HG03354 (cell line): ENCODE measurements at regions not wholly inside any gene's neighbourhood (a gene's known extent, or its start where the extent isn't known, plus 50 kb on each side); places are given as distances from the start of the nearest gene placed in this dataset.
A peak's percentile ranks its signal among the peaks of the same experiment; 100 is the strongest.

ENCODE experiments used
- ATAC-seq: cut with Tn5 transposase; IDR thresholded peaks from one replicate; pipeline ENCODE4 v1.9.1; 2021; ENCODE audit warnings: mild to moderate bottlenecking; ENCODE audit not compliant: unreplicated experiment, poor library complexity, severe bottlenecking

DNA sequence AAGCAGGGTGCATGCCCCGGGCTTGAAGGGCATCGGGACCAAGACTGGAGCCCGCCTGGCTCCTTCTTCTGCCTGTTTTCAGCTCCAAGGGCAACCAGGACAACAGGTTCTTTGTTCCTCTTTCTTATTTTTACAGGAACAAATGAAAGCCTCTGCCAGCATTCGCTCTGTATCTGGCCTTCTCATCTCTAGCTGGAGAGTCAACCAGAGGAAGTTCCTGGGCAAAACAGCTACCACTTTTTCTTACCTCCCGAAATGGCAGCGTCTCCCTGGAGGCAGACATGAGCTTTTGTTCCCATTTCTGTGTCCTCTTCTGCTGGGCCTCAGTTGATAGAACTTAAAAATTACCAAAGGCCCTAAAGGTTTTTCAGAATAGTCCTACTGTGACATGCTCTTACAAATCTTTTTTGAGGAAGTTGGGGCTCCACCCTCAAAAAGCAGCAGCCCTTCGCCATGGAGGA is 74.1 kb upstream of the NAA20 start:
- ATAC-seq, result no peak

DNA sequence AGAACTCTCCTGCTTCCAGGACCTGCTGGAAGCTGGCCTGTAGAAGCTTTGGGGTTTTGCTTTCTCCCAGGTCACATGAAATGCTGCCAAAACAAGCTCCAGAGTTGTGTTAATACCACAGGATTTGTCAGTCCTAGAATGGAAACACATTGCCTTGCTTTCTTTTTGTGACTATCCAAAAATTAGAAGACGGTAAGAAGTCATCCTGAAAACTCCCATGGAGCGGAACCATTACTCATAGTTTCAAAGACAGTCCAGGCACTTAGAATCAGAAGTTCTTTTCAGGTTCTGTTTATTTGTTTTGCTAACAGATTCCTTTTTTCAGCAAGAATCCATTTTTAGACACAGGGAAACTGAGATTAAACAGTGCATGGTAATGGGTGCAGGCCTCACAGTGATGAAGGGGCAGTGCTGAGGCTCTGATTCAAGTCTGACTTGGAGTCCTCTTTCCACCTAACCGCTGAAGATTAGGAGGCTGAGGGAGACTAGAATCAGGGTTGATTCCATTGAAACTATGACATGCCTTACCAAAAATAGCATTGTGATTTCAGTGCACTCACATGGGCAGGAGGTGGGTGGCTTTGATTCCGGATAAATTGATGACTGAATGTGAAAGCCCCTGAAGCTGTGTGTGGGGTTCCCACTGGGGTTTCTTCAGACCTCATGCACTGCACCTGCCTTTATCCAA is 72.2 kb upstream of the NAA20 start:
- peak; percentile 66 for ATAC-seq

DNA sequence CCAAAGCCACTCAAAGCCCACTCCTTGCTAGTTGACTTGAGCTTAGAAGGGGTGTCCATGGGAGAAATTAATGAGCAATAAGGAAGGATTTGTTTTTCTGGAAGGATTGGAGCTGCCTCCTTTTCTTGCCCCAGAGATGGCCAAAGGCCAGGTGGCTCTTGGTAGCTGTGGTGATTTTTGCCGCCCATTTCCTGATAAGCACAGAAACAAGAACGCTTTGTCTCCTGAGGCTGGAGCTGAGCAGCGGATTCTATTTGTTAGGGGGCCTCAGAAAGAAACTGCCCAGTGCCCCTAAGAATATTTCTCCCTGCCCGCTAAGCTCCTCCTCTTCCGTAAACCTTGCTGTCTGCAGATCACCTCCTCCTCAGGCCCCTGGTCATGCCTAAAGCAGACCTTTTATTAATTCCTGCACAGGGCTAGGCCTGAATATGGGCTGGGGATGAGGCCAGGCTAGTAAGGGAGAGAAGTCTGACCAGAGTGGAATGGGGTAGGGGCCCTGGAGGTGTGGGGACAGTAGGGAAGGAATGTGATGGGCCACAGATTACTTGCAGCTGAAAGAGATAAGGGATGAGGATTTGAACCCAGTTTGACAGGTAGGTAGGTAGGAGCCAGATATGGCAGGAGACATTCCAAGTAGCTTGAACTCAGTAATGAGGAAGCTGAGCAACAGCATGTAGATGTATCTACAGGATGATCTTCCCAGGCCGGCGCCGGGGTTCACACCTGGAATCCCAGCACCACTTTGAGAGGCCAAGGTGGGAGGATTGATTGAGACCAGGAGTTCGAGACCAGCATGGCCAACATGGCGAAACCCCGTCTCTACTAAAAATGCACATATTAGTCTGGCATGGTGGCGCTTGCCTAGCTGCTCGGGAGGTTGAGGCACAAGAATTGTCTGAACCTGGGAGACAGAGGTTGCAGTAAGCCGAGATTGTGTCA is 71.2 kb upstream of the NAA20 start:
- no peak for ATAC-seq

GRCh38 chr20:19947611-19948264 is 69.4 kb upstream of the NAA20 start:
- ATAC-seq, result peak; percentile 64

GRCh38 chr20:19949195-19949867 is 67.8 kb upstream of the NAA20 start:
- ATAC-seq, result no peak

DNA sequence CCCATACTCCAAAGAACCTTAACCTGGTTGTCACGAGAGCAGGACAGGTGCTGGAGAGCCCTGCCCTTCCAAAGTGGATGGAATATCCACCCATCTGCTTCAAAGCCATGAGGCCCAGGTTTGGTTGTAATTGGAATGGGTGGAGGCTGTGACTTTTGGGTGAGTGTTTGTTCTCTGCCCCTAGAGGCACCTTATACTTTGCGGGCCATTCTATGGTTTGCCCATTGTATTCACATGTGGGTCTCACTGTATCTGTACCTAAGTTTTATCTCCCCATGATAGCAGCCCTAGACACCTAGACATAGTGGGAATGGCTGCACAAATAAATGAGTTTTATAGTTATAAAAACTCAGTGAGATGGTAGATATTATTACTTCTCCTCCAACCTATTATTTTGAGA is 67.1 kb upstream of the NAA20 start:
- ATAC-seq, result no peak

- no peak for ATAC-seq
Measured at GRCh38 chr20:19952392-19952791, 64.8 kb upstream of the NAA20 start.

DNA sequence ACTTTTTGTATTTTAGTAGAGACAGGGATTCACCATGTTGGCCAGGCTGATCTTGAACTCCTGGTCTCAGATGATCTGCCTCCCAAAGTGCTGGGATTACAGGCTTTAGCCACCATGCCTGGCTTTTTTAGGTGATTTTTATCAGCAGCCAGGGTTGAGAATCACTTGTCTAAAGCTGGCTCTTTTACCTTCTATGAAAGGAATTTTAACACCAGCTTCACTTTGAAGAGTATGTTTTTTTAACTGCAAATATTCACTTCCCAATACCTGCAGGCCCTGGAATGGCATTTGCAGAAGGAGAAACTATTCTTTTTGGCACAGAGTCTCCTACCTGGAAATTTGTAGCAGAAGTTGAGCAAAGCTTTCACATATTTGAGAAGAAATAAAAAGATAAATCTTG is 63.6 kb upstream of the NAA20 start:
- ATAC-seq, result no peak

DNA sequence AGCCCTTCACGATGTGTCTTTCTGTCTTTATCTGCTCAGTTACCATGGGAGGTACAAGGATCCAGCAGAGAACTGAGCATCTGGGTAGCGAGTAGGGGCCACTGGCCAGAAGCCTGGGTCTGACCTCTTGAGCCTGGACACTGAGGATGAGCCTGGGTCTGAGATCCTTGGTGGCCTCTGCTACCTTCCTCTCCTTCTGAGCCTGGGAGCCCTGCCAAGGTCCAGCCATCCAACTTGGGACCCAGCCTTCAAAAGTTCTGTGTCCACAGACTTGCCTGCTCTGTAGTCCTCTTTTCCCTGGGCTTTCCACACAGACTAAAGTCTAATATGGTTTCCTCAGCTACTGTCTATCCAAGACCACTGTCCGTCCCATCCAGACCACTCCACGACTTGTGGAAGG is 60.2 kb upstream of the NAA20 start:
- no peak for ATAC-seq

DNA sequence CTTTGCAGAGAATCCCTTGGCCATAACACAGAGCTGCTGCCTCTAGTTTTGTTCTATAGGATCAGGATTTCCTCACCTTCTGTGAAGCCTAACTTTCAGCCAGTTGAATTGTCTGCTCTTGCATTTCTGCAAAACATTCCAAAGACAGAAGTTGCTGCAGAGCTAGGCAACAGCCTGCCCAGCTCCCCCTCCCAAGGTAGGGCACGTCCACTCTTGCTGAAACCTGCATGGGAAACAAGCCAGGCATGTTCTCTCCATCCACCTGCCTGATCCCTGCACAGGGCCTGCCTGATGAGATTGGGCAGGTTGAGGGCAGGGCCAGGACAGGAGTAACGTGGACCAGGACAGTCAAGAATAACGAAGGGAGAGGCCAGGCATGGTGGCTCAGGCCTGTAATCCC is 58.9 kb upstream of the NAA20 start:
- no peak for ATAC-seq

GRCh38 chr20:19958928-19959327 is 58.2 kb upstream of the NAA20 start:
- ATAC-seq, result no peak

GRCh38 chr20:19960745-19961144 is 56.4 kb upstream of the NAA20 start:
- no peak for ATAC-seq

DNA sequence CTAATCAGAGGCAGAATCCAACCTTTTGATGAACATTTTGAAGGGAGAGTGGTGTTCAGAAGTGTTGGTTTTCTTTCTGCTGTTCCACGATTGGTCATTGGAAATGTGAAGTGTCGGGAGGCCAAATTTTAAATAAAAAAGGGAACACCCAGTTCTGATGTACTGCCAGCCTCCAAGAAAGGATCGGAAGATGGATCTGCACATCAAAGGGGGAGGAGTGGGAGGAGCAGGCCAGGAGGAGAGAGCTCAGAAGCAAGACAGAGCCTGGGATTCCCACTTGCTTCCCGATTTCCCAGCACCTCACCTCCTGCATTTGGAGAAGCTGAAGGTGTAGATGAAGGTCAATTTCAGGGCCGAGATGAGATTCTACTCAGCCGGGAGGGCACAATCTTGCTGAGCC is 55.9 kb upstream of the NAA20 start:
- no peak for ATAC-seq

DNA sequence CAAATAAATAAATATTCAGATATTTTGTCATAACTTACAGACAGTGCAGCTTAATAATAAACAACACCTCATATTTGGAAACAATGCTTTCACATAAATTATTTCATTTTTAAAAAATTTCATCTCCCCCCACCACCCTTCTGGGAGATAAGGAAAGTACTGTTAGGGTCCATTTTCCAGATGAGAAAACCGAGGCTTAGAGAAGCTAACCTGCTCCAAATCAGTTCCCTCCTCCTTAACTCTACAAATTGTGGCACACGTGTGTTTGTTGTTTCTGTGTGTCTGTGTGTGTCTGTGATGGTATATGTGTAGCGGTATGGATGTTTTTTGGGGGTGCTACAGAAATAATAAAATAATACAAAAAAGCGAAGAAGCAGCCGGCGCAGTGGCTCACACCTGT is 54.2 kb upstream of the NAA20 start:
- no peak for ATAC-seq

- no peak for ATAC-seq
Measured at GRCh38 chr20:19964289-19965265, 52.6 kb upstream of the NAA20 start.

GRCh38 chr20:19966840-19967239 is 50.3 kb upstream of the NAA20 start:
- no peak for ATAC-seq
